ENCODE measurements at regions not wholly inside any gene's neighbourhood (a gene's known extent, or its start where the extent isn't known, plus 50 kb on each side); places are given as distances from the start of the nearest gene placed in this dataset.

DNA sequence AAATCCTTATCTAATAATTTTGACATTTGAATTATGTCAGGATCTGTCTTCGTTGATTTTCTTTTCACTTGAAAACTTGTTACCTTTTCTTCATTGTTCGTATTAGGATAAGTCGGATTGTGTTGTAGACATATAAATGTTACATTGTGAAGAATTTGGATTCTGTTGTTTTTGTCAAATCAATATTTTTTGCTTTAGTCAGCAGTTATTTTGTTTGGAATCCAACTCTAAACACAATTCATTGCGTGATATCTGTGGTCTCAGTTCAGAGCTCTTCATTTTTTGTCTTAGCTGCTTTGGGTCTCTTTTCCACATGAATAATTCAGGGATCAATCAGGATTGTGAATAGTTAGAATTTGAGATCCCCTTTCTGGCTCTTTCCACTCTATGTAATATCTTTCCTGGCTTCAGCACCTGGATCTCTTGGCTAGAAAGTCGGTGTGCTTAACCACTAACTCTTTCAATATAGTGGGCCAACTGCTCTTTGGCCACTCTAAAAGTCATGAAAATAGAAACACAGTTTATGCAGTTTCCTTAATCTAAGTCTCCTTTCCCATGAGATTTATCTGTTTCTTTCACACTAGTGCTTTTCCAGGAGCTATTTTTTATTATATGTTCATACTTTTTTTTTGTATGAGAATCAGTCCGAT is 2494.2 kb upstream of the PCDH20 start:
- no peak overlapping the region for H3K4me3 ChIP-seq (ENCODE audit: low read depth, low read length)
- DNase-seq (ENCODE audit: low read depth, low spot score) = no peak
- TF ChIP-seq, protein P1, sequence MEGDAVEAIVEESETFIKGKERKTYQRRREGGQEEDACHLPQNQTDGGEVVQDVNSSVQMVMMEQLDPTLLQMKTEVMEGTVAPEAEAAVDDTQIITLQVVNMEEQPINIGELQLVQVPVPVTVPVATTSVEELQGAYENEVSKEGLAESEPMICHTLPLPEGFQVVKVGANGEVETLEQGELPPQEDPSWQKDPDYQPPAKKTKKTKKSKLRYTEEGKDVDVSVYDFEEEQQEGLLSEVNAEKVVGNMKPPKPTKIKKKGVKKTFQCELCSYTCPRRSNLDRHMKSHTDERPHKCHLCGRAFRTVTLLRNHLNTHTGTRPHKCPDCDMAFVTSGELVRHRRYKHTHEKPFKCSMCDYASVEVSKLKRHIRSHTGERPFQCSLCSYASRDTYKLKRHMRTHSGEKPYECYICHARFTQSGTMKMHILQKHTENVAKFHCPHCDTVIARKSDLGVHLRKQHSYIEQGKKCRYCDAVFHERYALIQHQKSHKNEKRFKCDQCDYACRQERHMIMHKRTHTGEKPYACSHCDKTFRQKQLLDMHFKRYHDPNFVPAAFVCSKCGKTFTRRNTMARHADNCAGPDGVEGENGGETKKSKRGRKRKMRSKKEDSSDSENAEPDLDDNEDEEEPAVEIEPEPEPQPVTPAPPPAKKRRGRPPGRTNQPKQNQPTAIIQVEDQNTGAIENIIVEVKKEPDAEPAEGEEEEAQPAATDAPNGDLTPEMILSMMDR (IDR thresholded peaks at IDR 0.05; ENCODE audit: insufficient read depth, low read length, missing control alignments) = no peak
- POLR2A ChIA-PET = no interaction called here
- CTCF ChIA-PET = no interaction called here

DNA sequence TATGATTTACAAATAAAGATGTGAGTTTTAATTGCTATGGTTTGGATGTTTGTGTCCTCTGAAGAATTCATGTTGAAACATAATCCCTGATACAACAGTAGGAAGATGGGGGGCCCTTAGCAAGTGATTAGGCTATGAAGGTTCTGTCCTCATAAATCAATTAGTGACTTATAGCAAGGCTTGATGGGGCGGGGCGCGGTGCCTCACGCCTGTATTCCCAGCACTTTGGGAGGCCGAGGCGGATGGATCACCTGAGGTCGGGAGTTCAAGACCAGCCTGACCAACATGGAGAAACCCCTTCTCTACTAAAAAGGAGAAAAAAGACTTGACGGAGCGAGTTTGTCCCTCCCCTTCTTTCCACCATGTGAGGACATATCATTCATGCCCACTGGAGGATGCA is 2486.5 kb upstream of the PCDH20 start:
- no peak overlapping the region for H3K4me3 ChIP-seq (ENCODE audit: low read depth, low read length)
- ChIA-PET POLR2A (no interaction called here), CTCF (no interaction called here)
- no peak for DNase-seq (ENCODE audit: low read depth, low spot score)
- TF ChIP-seq, protein P1 (IDR thresholded peaks at IDR 0.05; ENCODE audit: insufficient read depth, low read length, missing control alignments) = no peak

DNA sequence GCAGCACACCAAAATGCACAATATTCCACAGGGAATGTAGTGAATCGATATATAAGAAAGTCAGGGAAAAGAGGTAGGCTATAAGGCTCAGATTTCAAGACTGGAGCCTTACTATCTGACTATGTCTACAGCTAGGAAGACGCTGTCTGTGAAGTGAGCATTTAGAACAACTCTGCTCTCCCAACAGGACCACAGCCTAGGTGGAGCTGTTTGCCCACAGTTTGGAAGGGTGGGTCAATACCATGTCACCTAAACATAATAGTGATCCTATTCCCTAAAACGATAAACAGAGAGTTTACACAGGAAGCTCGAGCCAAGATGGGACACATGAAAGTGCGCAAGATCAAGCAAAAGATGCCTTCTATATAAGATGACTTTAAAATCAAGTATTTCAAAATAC is 2486.0 kb upstream of the PCDH20 start:
- POLR2A ChIA-PET = no interaction called here
- TF ChIP-seq, protein P1 (IDR thresholded peaks at IDR 0.05; ENCODE audit: insufficient read depth, low read length, missing control alignments) = no peak
- H3K4me3 ChIP-seq (ENCODE audit: low read depth, low read length) = no peak overlapping the region
- CTCF ChIA-PET = no interaction called here
- no peak for DNase-seq (ENCODE audit: low read depth, low spot score)

DNA sequence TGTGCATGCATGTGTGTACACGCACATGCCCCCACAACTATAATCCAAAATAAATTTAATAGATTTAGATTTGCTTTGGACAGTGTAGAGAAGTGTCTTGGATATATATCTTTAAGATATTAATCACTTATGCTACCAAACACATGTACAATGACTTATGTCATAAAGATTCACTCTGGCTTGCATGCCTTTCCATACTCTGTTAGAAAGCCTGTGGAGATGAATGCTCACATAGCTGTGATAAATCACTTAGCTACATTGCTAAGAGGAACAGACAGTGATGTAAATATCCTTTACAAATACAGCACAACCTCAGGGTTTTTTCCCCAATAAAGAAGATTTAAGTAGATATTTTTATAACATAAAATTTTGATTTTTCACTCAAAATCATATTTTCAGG is 2484.8 kb upstream of the PCDH20 start:
- no peak overlapping the region for H3K4me3 ChIP-seq (ENCODE audit: low read depth, low read length)
- TF ChIP-seq, protein P1 (IDR thresholded peaks at IDR 0.05; ENCODE audit: insufficient read depth, low read length, missing control alignments) = no peak
- ChIA-PET POLR2A (no interaction called here), CTCF (no interaction called here)
- no peak for DNase-seq (ENCODE audit: low read depth, low spot score)

DNA sequence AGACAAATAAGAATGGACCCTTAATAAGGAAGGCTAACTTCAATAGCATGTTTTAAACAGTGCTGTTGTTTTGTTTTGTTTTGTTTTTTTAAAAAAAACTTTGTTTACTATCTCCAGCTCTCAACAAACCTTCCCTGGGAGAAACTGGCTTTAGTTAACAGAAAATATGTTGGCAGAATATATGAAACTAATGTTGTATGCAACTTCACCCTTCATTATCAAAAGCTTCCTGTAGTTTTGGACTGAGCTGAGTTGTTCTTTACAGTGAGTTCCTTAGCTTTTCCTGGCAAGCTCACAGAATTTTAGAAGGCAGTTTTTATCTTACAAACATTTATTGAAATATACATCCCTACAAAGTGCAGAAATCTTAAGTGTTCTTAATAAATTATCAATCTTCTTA is 2480.7 kb upstream of the PCDH20 start:
- no peak overlapping the region for H3K4me3 ChIP-seq (ENCODE audit: low read depth, low read length)
- POLR2A ChIA-PET = no interaction called here
- no peak for DNase-seq (ENCODE audit: low read depth, low spot score)
- TF ChIP-seq, protein P1 (IDR thresholded peaks at IDR 0.05; ENCODE audit: insufficient read depth, low read length, missing control alignments) = no peak
- CTCF ChIA-PET = no interaction called here

DNA sequence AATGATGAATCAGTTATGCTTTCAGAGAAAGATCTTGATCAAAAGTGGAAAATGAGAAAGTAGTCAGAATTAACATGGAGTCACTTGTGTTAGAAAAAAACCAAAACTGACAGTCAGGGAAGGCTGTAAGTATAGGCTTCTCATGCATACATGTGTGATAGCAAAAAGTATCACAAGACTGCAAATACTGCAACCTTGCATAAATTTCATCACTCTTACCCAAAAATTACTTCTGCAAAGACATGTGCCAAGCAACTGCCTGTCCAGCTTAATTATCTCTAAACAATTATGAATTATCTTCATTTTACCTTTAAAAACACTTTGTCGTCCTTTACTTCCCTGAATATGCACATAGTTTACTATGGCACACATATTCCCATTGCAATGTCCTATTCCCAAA is 2466.4 kb upstream of the PCDH20 start:
- H3K4me3 ChIP-seq (ENCODE audit: low read depth, low read length) = no peak overlapping the region
- CTCF ChIA-PET = no interaction called here
- TF ChIP-seq, protein P1 (IDR thresholded peaks at IDR 0.05; ENCODE audit: insufficient read depth, low read length, missing control alignments) = no peak
- no peak for DNase-seq (ENCODE audit: low read depth, low spot score)
- POLR2A ChIA-PET = no interaction called here
